ENCODE measurements at regions not wholly inside any gene's neighbourhood (a gene's known extent, or its start where the extent isn't known, plus 50 kb on each side); places are given as distances from the start of the nearest gene placed in this dataset.

GRCh38 chr7:51456431-51457060, 139.9 kb upstream of the COBL start:
- no peak for TF ChIP-seq CTCF (IDR thresholded peaks at IDR 0.05; ENCODE audit: unreplicated experiment)
- DNase-seq (ENCODE audit: low spot score, unreplicated experiment): no peak
- Mint-ChIP-seq H3K27me3 (peaks cover 26% of the 10 kb centered on the region), H3K4me1 (ENCODE audit: low read depth) (peaks cover 3% of the 10 kb centered on the region), H3K27ac (no peak overlapping the region), H3K36me3 (ENCODE audit: insufficient read depth) (no peaks in the 10 kb centered on the region), H3K4me3 (ENCODE audit: low read depth) (no peak overlapping the region), H3K9me3 (ENCODE audit: low read depth) (no peaks in the 10 kb centered on the region)

- TF ChIP-seq CTCF (IDR thresholded peaks at IDR 0.05; ENCODE audit: unreplicated experiment): no peak
- Mint-ChIP-seq H3K27me3 (peaks cover 30% of the 10 kb centered on the region), H3K36me3 (ENCODE audit: insufficient read depth) (no peaks in the 10 kb centered on the region), H3K4me3 (ENCODE audit: low read depth) (no peak overlapping the region), H3K27ac (no peak overlapping the region), H3K9me3 (ENCODE audit: low read depth) (no peaks in the 10 kb centered on the region), H3K4me1 (ENCODE audit: low read depth) (peaks cover 3% of the 10 kb centered on the region)
- DNase-seq (ENCODE audit: low spot score, unreplicated experiment): no peak
Measured at GRCh38 chr7:51455948-51456347, 139.3 kb upstream of the COBL start.

GRCh38 chr7:51455513-51455912, 138.9 kb upstream of the COBL start:
- Mint-ChIP-seq H3K4me1 (ENCODE audit: low read depth) (peaks cover 3% of the 10 kb centered on the region), H3K4me3 (ENCODE audit: low read depth) (no peak overlapping the region), H3K27me3 (peaks cover 32% of the 10 kb centered on the region), H3K36me3 (ENCODE audit: insufficient read depth) (no peaks in the 10 kb centered on the region), H3K9me3 (ENCODE audit: low read depth) (no peaks in the 10 kb centered on the region), H3K27ac (no peak overlapping the region)
- no peak for TF ChIP-seq CTCF (IDR thresholded peaks at IDR 0.05; ENCODE audit: unreplicated experiment)
- no peak for DNase-seq (ENCODE audit: low spot score, unreplicated experiment)

- no peak for DNase-seq (ENCODE audit: low spot score, unreplicated experiment)
- peaks cover 32% of the 10 kb centered on the region for H3K27me3 Mint-ChIP-seq
- H3K4me3 Mint-ChIP-seq (ENCODE audit: low read depth): no peak overlapping the region
- no peaks in the 10 kb centered on the region for H3K36me3 Mint-ChIP-seq (ENCODE audit: insufficient read depth)
- H3K9me3 Mint-ChIP-seq (ENCODE audit: low read depth): no peaks in the 10 kb centered on the region
- H3K4me1 Mint-ChIP-seq (ENCODE audit: low read depth): peaks cover 3% of the 10 kb centered on the region
- no peak overlapping the region for H3K27ac Mint-ChIP-seq
- no peak for TF ChIP-seq CTCF (IDR thresholded peaks at IDR 0.05; ENCODE audit: unreplicated experiment)
Measured at GRCh38 chr7:51455086-51455485, 138.5 kb upstream of the COBL start.

GRCh38 chr7:51452694-51453093, 136.1 kb upstream of the COBL start:
- no peak for TF ChIP-seq CTCF (IDR thresholded peaks at IDR 0.05; ENCODE audit: unreplicated experiment)
- no peak for DNase-seq (ENCODE audit: low spot score, unreplicated experiment)
- Mint-ChIP-seq H3K4me3 (ENCODE audit: low read depth) (no peak overlapping the region), H3K36me3 (ENCODE audit: insufficient read depth) (no peaks in the 10 kb centered on the region), H3K9me3 (ENCODE audit: low read depth) (no peaks in the 10 kb centered on the region), H3K27me3 (peaks cover 21% of the 10 kb centered on the region), H3K4me1 (ENCODE audit: low read depth) (peaks cover 3% of the 10 kb centered on the region), H3K27ac (no peak overlapping the region)

Data from progenitor cell of endocrine pancreas (in vitro differentiated cells).